CD4-positive, alpha-beta T cell treated with Interleukin-12 subunit alpha and Interleukin-12 subunit beta, for 1 hour (primary cell): ENCODE measurements at regions not wholly inside any gene's neighbourhood (a gene's known extent, or its start where the extent isn't known, plus 50 kb on each side); places are given as distances from the start of the nearest gene placed in this dataset.

Experiments
- DNase-seq: peaks from one replicate; pipeline ENCODE4 v3.0.0-alpha.2; 2020

- DNase-seq = no peak
Observed at GRCh38 chr17:12599186-12599920, 66.3 kb upstream of the MYOCD start.

GRCh38 chr17:12600349-12600748, 65.3 kb upstream of the MYOCD start:
- no peak for DNase-seq

- no peak for DNase-seq
Observed at GRCh38 chr17:12603566-12603965, 62.1 kb upstream of the MYOCD start.

GRCh38 chr17:12605222-12605621, 60.5 kb upstream of the MYOCD start:
- DNase-seq = no peak

- no peak for DNase-seq
Observed at GRCh38 chr17:12613566-12613965, 52.1 kb upstream of the MYOCD start.
